Right cardiac atrium (tissue), 5 donors: ENCODE measurements at regions not wholly inside any gene's neighbourhood (a gene's known extent, or its start where the extent isn't known, plus 50 kb on each side); places are given as distances from the start of the nearest gene placed in this dataset.
A peak's percentile ranks its signal among the peaks of the same experiment; 100 is the strongest.

ENCODE experiments used
- ATAC-seq, 2 donors: fragments of 200-7000 bp; cut with Tn5 transposase; one replicate each; pipeline versions ENCODE4 v1.8.0 to v1.9.1; 2020; ENCODE audit warnings: moderate library complexity in 2 of 2, mild to moderate bottlenecking in 1 of 2
- DNase-seq, 3 donors: peaks; one replicate each; pipeline ENCODE4 v3.0.0-alpha.2; 2020
- H3K27ac ChIP-seq: one replicate; pipeline ENCODE4 v1.5.1; 2013; ENCODE audit warnings: mild to moderate bottlenecking, low read length, control low read depth, moderate library complexity
- H3K27me3 ChIP-seq: one replicate; pipeline ENCODE4 v1.6.1; 2013; ENCODE audit not compliant: control insufficient read depth, insufficient read depth
- H3K4me1 ChIP-seq: one replicate; pipeline ENCODE4 v1.6.1; 2013; ENCODE audit warnings: low read length; ENCODE audit not compliant: control insufficient read depth, insufficient read depth
- H3K4me3 ChIP-seq: one replicate; pipeline ENCODE4 v1.5.1; 2013; ENCODE audit warnings: low read length, control low read depth
- H3K9me3 ChIP-seq: one replicate; pipeline ENCODE4 v1.6.1; 2013; ENCODE audit warnings: low read length; ENCODE audit not compliant: control insufficient read depth
- WGBS: extraction: QIAGEN DNeasy Blood & Tissue Kit; methylation state at CpG from one replicate; pipeline ENCODE4 v1.1.7; 2013; 5-methylcytosine and 5-hydroxymethylcytosine counted together
- intact Hi-C, 4 donors: fragments of 100-400 bp; cut with DNase I; formaldehyde crosslinking; loops; one replicate each; pipeline versions ENCODE4 v1.11.0 to v1.14.0; 2022 to 2023
- donor health status: healthy with polysubstance abuse.
- donor health status: DM: no; HTN: yes; CAD: no.
- donor health status: DM: no; HTN: no; CAD: no.
- donor health status: DM: no; HTN: yes; CAD: no; lungs with severe emphysema.
- donor health status: DM: yes; HTN: yes; CAD: no.

DNA sequence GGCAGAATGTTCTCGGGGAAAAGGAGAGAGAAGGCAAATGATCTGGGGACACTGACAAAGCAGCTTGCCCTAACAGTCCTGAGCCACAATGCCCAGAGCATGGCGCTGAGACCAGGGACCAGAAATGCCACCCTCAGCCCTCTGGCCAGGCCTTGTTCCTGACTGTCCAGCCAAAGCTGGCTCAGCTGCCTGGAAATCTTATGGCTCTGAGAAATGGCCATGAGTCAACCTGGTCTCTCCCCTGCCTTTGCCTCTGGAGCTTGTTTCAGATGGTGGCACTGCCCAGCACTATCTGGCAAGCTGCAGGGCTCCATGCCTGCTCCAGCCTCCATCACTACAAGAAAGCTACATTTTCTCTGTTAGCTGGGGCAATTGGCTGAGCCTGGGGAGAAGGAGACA lies 90.5 kb upstream of the PLXNA4 start:
- intact Hi-C loops = no loop called here
- WGBS = 85% methylated on average over 2 of the region's 2 CpGs

DNA sequence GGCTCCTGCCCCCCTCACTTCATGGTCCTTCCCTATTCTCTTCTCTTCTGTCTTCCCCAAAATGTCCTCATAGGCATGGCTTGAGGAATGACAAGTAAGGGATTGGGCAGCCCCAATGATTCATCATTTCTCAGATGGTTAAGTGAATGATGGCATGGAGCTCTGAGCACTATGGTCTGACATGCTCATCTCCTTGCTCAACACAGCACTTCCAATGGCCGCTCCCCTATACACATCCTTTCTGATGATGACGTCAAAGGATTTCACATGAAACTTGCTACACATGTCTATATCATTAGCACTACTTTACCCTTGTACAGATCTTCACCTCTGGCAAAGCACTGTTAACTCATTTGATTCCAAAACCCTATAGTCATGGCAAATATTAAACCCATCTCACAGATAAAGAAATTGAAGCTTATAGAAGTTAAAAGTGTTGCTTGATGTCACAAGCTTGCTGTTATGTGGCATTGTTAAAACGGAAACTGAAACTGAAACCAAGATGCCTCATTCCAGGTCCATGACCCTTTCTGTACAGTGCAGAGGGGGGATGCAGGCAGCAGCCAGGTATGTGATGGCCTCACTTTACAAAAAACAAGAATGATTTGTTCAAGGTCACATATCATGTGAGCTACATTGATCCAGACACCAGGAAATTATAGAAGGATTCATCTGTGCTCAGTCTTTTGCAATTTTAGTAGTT lies 90.0 kb upstream of the PLXNA4 start:
- ATAC-seq = no peak

More for the DNA sequence above, 90.5 kb upstream of the PLXNA4 start:
- H3K4me1 ChIP-seq = no peaks in the 10 kb centered on the region
- no peak overlapping the region for H3K27ac ChIP-seq
- no peak overlapping the region for H3K4me3 ChIP-seq
- H3K27me3 ChIP-seq = no peaks in the 10 kb centered on the region
- ATAC-seq (no peak), DNase-seq (no peak)
- H3K9me3 ChIP-seq = no peaks in the 10 kb centered on the region

DNA sequence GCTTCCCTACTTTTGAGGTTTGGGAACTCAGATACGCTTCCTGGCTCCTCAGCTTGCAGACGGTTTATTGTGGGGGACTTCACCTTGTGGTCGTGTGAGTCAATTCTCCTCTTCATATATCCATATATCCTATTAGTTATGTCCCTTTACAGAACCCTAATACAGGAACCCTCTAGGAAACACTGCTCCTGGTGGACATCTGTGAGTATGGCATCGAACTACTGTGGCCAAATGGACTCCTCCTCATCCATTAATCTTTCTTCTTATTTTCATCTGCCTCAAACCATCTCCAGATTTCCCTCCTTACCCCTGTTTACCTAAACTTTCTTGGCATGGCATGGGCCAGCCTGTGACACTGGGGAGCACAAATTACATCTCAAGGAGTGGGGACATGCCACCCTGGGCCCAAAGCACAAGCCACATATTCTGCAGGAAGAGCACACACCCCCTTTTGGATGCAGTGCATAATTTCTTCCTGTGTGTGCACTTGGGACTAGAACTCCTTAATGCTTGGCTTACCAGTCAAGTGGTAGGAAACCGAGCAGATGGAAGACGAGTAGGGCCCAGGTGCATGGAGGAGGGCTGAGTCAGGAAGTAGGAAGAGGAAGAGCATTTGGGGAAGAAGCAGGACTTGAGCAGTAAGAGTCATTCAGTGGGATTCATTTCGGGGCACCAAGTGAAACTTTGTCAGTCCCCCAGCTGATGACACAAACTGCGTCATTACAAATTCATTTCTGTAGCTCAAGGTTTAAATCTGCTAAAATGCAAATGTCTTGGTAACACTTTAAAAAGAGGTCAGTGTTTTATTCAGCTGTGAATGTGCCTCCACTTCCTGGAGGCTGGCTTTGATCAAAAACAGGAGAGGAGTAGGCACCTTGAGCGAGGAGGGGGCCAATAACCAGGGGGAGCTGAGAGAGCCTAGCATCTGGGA lies 80.8 kb upstream of the PLXNA4 start:
- H3K9me3 ChIP-seq = no peaks in the 10 kb centered on the region
- 78% methylated on average over 9 of the region's 9 CpGs for WGBS
- intact Hi-C loops = no loop called here
- ATAC-seq (no peak), DNase-seq (no peak)
- no peak overlapping the region for H3K27ac ChIP-seq
- peaks cover 2% of the 10 kb centered on the region for H3K4me1 ChIP-seq
- no peaks in the 10 kb centered on the region for H3K27me3 ChIP-seq
- H3K4me3 ChIP-seq = no peak overlapping the region

More for the DNA sequence above, 90.0 kb upstream of the PLXNA4 start:
- Histone ChIP-seq H3K9me3 (no peaks in the 10 kb centered on the region), H3K4me1 (no peaks in the 10 kb centered on the region), H3K27me3 (no peaks in the 10 kb centered on the region), H3K27ac (no peak overlapping the region), H3K4me3 (no peak overlapping the region)
- no peak for DNase-seq
- intact Hi-C loops = no loop called here
- 59% methylated on average over 3 of the region's 3 CpGs for WGBS

DNA sequence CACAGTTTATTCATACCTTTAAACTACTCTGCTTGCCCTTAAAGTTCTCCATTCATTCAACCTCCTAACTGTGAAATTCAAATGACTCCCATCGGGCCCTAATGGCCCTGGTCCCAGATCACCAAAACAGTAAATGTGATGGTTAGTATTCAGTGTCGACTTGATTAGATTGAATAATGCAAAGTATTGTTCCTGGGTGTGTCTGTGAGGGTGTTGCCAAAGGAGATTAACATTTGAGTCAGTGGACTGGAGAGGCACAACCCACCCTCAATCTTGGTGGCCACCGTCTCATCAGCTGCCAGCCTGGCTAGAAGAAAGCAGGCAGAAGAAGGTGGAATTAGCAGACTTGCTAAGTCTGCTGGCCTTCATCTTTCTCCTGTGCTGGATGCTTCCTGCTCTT lies 80.1 kb upstream of the PLXNA4 start:
- Histone ChIP-seq H3K9me3 (no peaks in the 10 kb centered on the region), H3K27me3 (no peaks in the 10 kb centered on the region), H3K27ac (no peak overlapping the region), H3K4me3 (no peak overlapping the region), H3K4me1 (peaks cover 2% of the 10 kb centered on the region)
- no peak for DNase-seq
- no peak for ATAC-seq
- intact Hi-C loops = no loop called here
- WGBS = 61% methylated on average over 3 of the region's 3 CpGs

DNA sequence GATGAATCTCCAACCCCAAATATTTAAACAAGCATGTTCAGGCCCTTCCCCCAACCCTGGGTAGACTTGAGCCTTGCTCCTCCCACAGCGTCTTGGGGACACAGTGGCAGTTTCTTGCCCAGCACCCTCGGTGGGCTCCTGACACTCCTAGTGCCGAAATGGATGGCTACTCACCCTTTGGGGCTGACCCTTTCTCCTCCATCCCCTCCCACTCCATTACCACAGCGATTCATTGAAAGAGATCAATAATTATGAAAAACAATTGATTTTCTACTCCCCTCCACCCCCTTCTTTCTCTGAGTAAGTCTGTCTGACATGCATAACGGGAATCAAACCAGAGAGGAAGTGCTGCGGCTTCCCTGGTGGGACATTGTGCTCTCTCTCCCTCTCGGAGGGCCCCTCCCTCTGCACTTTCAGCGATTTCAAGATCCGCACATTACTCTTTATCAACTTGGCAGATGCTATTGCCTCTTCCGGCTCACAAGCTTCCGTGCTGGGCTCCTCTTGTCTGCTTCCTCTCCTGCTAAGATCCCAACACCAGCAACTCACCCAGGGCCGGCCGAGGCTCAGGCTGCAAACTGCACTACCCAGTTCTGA lies 79.0 kb upstream of the PLXNA4 start:
- ATAC-seq = peak; percentile 83 to 94
- no peak overlapping the region for H3K27ac ChIP-seq
- peak; percentile 57 to 75 (median 67) for DNase-seq
- no peaks in the 10 kb centered on the region for H3K9me3 ChIP-seq
- no peak overlapping the region for H3K4me3 ChIP-seq
- WGBS = 4% methylated on average over 13 of the region's 13 CpGs
- H3K27me3 ChIP-seq = no peaks in the 10 kb centered on the region
- intact Hi-C loops = no loop called here
- peaks cover 2% of the 10 kb centered on the region for H3K4me1 ChIP-seq

DNA sequence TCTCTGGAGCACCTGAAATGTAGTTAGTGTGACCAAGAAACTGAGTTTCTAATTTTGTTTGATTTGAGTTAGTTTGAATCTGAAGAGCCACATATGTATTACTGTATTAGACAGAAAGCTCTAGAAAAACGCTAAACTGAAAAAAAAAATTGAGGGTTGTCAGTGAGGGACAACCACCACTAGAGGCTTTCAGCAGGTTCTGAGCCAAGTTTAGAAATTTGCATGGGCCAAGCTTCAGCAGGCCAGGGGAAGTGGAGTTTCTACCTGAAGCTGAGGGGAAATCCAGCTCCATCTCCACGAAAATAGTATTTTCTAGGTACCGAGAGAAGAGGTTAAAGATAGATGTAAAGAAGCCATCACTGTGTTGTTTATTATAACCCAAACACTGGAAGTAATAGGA lies 77.9 kb upstream of the PLXNA4 start:
- H3K9me3 ChIP-seq = no peaks in the 10 kb centered on the region
- H3K4me1 ChIP-seq = peaks cover 2% of the 10 kb centered on the region
- H3K4me3 ChIP-seq = no peak overlapping the region
- no peak overlapping the region for H3K27ac ChIP-seq
- intact Hi-C loops = no loop called here
- WGBS = 63% methylated on average over 3 of the region's 3 CpGs
- no peak for DNase-seq
- no peak for ATAC-seq
- no peaks in the 10 kb centered on the region for H3K27me3 ChIP-seq

DNA sequence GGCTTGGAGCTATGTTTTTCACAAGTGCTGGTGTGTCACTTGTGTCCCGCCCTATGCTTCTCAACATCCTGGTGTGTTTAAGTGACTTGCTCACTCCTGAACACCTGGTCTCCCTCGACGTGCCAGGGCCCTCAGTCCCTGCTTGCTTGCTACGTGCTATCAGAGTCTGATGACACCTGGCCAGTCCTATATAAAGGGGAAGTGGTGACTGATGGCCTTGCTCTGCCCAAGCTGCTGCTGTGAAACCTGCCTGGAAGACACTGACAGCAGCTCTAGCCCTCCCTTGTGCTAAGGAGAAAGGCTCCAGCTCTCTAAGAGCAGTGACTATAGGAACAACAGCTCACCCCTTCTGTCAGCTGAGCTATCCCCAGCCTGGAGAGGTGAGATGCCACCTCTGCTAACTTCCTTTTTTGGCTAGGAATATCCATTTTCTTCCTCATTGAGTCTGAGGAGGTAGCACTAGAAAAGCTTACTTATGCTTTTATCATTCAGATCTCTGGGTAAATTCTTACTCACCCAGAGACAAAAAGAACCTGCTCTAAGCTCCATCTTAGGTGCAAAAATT lies 77.2 kb upstream of the PLXNA4 start:
- no peak for ATAC-seq
- Histone ChIP-seq H3K27ac (no peak overlapping the region), H3K4me1 (peaks cover 2% of the 10 kb centered on the region), H3K27me3 (no peaks in the 10 kb centered on the region), H3K9me3 (no peaks in the 10 kb centered on the region), H3K4me3 (no peak overlapping the region)
- DNase-seq = no peak
- 79% methylated on average over 4 of the region's 4 CpGs for WGBS
- intact Hi-C loops = no loop called here

DNA sequence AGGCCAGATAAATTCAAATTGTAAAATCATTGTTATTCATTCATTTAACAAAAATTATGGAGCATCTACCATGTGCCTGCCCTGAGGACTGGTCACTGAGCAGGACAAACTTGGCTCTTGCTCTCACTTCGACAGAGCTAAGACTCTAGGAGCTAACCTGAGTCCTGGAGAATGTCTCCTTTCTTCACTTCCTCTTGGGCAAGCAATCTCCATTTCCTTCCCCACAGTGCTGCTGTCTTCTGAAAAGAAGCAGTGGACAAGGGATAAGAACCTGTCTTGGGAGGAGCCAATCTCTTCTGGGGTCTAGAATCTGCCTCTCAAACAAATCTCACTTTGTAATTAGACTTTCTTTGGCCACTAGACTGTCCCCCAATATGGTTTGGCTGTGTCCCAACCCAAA lies 76.2 kb upstream of the PLXNA4 start:
- Histone ChIP-seq H3K9me3 (no peaks in the 10 kb centered on the region), H3K27me3 (no peaks in the 10 kb centered on the region), H3K27ac (no peak overlapping the region), H3K4me3 (no peak overlapping the region), H3K4me1 (peaks cover 2% of the 10 kb centered on the region)
- DNase-seq (no peak), ATAC-seq (no peak)
- intact Hi-C loops = no loop called here
- WGBS = 58% methylated on average over 1 of the region's 1 CpG

DNA sequence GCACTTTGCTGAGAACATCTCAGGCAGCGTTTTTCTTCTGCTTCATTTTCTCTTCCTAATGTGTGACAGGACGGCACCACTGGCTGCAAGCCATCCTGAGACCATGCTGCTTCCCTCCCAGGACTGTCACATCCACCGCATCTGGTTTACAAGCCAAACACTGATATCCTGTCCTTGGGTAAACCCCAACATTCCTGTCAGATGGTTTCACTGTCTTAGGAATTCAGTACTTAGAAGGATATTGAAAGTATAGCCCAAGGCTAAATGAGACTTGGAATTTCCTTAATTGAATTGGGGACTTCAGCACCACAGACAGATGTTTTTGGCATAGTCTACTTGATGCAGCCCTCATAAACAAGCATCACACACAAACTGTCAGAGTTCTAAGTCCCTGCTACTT lies 74.2 kb upstream of the PLXNA4 start:
- H3K27me3 ChIP-seq = no peaks in the 10 kb centered on the region
- ATAC-seq (no peak), DNase-seq (peak in 1 of 3 donors; percentile 54)
- intact Hi-C loops = no loop called here
- H3K4me3 ChIP-seq = no peak overlapping the region
- no peak overlapping the region for H3K27ac ChIP-seq
- WGBS = 12% methylated on average over 3 of the region's 3 CpGs
- H3K4me1 ChIP-seq = no peaks in the 10 kb centered on the region
- no peaks in the 10 kb centered on the region for H3K9me3 ChIP-seq

DNA sequence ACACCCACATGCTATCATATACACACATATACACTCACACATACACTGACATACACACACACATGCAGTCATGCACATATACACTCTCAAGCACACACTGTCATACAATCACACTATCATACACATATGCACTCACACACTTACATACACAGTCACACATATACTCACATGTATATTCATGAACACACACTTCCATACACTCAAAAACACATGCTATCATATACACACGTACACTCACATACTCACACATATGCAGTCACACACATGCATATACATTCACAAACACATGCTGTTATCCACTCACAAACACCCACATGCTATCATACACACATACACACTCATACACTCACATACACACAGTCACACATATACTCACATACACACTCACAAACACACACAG lies 71.0 kb upstream of the PLXNA4 start:
- no peak overlapping the region for H3K27ac ChIP-seq
- no peak for DNase-seq
- WGBS = 99% methylated on average over 1 of the region's 1 CpG

DNA sequence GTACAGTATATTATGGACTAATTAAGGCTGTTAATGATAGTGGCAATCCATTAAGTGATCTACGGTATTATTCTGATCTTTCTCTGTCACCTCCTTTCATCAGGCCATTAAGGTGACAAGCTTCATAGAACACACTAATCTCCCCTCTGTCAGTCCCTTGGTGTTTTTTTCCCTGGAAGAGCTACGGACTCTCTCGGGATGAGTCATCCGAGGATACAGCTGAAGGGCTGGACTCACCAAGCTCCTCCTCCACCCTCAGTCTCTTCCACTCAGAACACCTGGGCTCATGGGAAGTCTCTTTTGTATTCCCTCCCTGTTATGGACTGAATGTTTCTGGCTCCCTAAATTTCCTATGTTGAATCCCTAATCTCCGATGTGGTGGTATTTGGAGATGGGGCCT lies 69.8 kb upstream of the PLXNA4 start:
- WGBS = 60% methylated on average over 5 of the region's 5 CpGs
- H3K4me1 ChIP-seq = no peaks in the 10 kb centered on the region
- intact Hi-C loops = no loop called here
- no peaks in the 10 kb centered on the region for H3K9me3 ChIP-seq
- no peak for ATAC-seq
- DNase-seq = no peak
- H3K27me3 ChIP-seq = no peaks in the 10 kb centered on the region
- H3K4me3 ChIP-seq = no peak overlapping the region
- H3K27ac ChIP-seq = no peak overlapping the region

More for the DNA sequence above, 71.0 kb upstream of the PLXNA4 start:
- no peak overlapping the region for H3K4me3 ChIP-seq
- intact Hi-C loops = no loop called here
- H3K4me1 ChIP-seq = no peaks in the 10 kb centered on the region
- no peak for ATAC-seq
- no peaks in the 10 kb centered on the region for H3K9me3 ChIP-seq
- no peaks in the 10 kb centered on the region for H3K27me3 ChIP-seq
